HG03521 (cell line): ENCODE measurements at regions not wholly inside any gene's neighbourhood (a gene's known extent, or its start where the extent isn't known, plus 50 kb on each side); places are given as distances from the start of the nearest gene placed in this dataset.

Source experiments
- ATAC-seq: cut with Tn5 transposase; IDR thresholded peaks from one replicate; pipeline ENCODE4 v1.9.1; 2021; ENCODE audit warnings: mild to moderate bottlenecking, moderate library complexity; ENCODE audit not compliant: unreplicated experiment

DNA sequence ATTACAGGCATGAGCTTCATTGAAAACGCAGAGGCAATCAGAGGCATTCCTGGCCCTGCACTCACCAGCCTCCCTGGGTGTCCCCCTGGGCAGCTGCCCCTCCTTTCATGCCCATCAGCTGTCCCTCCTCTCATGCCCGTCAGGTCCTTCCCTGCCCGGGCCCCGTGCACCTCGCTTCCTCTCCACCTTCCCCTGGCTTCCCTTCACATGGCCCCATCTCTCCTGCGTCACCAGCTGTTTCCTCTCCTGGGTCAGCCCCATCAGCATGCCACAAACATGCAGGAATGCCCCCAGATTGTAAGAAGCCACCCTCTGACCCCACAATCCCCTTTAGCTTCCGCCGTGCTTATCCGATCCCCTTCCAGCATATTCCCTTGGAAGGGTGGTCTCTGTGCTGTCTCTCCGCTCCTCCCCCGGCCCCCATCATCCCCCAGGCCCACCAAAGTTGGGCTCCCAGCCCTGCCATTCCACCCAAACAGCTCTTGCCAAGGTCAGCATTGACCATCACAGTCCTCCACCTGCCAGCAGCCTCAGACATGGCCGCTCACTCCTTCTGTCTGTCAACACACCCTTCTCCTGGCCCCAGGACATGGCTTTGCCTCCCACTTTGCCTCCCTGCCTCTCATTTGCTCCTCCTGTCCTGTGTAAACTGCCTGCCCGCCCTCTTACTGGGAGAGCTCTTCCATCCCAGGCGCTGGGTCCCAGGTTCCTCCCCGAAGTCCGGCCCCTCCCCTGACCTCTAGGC is 98.6 kb upstream of the IER5L start:
- no peak for ATAC-seq

DNA sequence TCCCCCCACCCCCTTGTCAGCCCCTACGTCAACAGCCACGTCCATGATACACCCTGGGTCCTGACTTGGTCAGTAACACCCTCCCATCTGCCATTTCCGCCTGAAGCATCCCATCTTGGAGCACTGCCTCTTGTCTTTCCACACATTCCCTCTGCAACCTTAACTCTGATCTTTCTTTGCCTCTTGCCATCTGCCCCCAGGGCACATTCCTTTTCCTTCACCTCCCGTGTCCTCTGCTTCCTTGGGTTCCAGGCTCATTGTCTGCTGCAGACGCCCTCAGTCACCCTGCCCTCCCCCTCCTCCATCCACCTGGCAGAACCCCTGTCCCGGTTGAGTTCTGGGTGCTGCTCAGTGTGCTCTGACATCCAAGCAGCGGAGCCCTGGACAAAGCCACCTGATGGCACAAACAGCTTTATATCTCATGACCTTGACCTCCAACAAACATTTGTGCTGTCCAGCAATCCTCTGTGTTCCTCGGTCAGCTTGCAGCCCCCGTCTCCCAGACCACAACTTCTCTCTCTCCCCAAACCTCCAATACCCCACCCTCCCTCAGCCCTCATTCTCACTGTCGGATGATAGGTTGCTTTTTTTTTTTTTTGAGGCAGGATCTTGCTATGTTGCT is 97.7 kb upstream of the IER5L start:
- no peak for ATAC-seq

DNA sequence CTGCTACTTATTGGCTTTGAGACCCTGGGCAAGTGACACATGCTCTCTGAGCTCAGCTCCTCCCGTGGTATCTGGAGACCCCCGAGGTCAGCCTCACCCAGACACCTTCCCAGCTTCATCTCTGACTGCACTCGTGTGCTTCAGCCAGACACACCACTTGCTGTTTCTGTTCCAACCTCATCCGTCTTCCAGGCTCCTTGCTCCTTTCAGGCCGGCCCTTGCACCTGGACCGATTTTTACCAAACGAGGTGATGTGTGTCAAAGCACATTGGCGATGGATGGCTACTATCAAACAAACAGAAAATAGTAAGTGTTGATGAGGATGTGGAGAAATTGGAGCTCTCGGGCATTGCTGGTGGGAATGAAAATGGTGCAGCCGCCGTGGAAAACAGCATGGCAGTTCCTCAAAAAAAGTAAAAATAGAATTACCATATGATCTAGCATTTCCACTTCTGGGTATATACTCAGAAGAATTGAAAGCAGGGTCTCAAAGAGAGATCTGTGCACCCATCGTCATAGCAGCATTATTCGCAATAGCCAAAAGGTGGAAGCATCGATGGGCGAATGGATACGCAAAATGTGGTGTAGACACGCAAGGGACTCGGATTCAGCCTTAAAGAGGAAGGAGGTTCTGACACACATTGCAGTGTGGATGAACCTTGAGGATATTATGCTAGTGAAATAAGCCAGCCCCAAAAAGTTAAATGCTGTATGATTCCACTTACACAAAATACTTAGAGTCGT is 96.1 kb upstream of the IER5L start:
- no peak for ATAC-seq

DNA sequence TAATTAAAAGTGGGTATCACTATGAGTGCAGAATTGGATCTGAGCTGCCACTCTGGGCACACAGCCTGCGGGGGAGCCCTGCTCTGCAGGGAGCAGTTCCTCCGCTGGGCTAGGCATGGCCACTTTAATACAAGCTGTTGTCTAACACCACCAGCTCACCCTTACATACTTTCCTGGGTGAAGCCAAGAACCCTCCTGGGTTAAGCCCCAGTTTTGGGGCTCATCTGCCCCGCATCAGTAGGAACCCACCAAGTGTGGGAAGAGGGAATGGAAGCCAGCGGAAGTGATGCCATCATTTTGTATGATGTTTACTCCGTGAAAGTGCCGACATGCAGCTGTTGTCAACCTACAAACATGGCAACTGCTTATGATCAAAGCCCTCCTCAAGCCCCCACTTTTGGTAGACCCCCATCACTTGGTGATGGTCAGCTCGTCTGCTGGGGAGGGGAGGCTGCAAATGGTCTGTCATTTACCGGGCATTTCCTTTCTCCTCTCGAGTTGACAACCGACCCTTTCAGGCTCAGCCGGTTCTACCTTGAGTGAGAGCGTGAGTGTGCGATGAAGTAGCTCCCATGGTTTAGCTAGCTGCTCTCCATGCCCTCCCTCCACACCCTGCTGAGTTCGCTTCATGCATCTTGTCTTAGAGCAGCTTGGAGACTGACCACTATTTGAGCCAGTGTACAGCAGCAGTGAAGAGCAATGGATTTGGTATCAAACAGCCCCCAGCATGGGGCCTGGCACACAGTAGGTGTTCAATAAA is 95.3 kb upstream of the IER5L start:
- ATAC-seq, result no peak

DNA sequence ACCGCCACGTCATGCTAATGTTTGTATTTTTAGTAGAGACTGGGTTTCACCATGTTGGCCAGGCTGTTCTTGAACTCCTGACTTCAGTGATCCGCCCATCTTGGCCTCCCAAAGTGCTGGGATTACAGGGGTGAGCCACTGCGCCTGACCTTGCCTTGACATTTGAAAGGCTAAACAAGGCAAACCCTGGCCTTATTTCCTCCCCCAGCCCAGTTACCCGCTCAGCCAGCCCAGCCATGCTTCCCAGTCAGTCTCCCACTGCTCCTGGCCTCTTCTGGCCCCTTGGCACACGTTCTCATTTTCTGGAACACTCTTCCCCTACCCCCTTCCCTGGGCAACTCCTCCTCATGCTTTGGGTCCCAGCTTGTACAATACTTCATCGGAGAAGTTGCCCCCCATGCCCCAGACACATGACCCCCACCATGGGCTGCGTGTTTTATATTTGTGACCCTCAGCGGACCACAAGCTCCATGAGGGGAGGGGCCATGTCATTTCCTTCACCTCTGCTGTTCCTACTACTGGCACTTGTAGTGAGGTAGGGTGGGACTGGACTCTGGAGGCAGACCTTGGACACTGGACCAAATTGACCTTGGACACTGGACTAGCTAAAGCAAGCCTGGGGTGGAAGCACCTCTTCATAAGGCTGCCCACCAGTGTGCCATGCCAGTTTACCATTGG is 94.4 kb upstream of the IER5L start:
- no peak for ATAC-seq

DNA sequence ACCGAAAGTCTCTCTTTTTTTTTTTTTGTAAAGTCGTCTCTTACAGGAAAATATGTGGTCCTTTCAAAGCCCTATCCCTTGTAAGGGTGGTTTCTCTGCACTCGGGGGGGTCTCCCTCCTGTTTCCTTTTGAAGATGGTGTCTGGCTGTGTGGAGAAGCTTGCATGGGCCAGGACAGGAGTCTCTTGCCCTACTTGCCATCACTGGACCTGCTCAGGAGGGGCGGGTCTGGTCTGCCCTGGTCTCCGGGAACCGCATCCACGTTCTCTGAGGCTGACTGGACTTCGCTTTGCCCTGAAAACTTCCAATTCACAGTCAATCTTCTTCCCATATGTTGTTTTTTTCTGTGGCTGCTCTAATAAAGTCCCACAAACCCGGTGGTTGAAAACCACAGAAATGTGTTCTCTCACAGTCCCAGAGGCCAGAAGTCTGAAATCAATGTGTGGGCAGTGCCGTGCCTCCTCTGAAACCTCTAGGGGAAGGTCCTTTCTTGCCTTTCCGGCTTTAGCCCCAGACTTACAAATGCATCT is 92.9 kb upstream of the IER5L start:
- no peak for ATAC-seq

DNA sequence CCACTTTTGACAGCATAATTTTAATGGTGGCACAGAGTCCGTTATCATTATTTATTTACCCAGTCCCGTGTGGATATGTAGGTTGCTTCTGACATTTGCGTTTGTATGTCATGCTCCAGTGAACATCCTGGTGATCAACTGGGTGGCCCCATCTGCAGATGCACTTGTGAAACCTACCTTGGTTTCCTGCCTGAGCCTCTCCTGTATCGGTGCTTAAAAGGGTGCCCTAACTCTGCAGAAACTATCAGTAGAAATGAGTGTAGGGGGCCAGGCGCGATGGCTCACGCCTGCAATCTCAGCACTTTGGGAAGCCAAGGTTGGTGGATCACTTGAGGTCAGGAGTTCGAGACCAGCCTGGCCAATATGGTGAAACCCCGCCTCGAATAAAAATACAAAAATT is 92.1 kb upstream of the IER5L start:
- peak; percentile 59 for ATAC-seq

DNA sequence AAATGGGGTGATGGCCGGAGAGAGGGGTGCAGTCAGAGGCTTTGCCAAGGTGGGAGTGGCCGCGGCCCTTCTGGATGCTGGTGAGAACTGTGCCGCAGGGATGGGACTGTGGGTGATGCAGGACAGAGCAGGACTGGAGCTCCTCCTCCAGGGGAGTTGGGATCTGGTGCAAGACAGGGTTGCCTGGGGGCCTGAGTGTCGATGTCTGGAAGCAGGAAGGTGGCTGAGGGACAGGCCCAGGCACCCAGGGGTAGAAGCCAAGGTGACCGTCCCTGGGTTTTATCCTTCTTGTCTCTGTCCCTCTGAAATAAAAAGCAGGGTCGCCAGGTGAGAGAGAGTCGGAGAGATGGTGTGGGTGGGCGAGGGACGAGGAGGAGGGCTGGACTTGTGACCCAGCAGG is 89.1 kb upstream of the IER5L start:
- no peak for ATAC-seq

DNA sequence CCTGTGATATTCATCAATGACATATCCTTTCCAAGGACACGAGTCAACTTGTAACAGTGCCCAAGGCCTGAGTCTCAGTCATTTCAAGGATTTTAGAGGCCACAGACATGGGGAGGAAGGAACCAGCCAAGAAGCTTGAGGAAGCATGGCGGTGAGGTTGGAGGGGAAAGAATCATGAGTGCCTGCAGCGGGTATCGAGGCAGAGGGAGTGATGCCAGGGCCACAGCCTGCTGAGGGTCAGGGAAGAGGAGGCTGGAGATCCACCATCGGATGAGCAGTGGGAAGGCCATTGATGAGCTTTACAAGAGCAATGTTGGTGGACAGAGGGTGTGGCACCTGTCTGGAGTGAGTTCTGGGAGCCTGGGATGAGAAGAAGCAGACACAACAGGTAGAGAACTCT is 88.5 kb upstream of the IER5L start:
- no peak for ATAC-seq

DNA sequence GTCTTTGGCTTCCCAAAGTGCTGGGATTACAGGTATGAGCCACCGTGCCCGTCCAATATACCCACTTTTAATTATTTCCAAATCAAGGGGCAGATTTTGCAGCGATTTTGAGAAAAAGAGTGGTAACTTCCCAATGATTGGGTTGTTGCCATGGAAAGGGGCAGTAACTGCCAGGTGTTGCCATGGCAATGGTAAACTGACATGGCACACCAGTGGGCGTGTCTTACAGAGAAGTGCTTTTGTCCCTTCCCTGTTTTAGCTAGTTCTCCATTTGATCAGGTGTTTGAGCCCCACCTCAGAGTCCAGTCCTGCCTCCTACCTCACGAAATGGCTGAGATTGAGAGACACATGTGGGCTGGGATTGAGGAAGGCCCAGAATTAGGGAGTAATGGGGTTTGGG is 86.3 kb upstream of the IER5L start:
- ATAC-seq, result no peak

DNA sequence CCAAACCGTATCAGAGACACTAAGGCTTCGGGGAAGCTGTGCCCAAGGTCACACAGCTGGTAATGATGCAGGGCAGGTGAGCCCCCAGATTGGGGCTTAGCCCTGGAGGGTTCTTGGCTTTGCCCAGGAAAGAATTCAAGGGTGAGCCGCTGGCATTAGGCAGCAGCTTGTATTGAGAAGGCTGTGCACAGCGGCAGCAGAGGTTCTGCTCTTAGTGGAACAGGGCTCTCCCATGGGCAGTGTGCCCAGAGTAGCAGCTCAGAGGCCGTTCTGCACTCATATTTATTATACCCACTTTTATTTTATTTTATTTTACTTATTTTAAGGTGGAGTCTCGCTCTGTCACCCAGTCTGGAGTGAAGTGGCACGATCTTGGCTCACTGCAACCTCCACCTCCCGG is 85.8 kb upstream of the IER5L start:
- no peak for ATAC-seq

DNA sequence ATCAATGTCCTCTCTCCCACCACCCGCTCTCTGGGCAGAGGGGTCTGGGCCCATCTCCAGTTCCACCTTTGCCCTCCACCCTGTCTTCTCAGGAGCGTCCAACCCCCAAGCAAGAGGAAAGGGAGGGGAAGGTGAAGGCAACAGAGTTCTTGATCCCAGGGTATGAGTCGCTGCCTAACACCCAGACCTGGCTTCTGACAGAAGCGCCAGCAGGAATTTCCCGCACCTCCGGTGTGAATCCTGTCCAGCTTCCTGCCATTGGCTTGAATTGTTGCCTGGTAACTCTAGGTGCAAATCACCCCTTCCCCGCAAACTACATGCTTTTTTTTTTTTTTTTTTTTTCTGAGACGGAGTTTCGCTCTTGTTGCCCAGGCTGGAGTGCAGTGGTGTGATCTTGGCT is 84.2 kb upstream of the IER5L start:
- ATAC-seq, result no peak

DNA sequence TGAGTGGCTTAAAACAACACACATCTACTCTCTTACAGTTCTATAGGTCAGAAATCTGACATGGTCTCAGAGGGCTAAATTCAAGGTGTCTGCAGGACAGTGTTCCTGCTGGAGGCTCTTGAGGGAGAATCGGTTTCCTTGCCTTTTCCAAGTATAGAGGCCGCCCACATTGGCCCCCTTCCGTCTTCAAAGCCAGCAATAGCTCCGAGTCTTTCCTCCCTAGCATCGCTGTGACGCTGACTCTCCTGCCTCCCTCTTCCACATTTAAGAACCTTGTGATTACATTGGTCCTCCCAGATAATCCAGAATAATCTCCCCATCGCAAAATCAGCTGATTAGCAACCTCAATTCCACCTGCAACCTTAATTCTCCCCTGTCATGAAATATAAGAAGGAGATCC is 81.3 kb upstream of the IER5L start:
- ATAC-seq, result no peak

DNA sequence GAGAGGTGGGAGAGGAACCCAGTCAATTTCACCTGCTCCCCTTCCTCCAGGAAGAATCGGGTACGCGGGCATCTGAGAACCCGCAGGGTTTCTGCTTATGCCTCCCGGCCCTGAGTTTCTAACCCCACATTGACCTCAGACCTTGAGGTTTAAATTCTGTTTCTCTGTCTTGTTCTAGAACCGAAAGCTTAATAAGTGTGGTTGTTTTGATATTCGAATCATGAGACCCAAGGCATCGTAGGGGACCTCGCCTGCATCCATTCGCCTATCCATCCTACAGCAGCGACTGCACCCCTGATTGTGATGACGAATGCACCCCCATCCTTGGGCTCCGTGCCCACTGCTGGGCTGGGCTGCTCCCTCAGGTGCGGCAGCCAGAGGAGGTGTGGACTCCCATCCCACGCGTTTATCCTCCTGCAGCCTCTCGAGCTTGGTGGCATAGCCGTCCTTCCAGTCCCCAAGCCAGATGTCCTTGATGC is 80.8 kb upstream of the IER5L start:
- ATAC-seq, result no peak

DNA sequence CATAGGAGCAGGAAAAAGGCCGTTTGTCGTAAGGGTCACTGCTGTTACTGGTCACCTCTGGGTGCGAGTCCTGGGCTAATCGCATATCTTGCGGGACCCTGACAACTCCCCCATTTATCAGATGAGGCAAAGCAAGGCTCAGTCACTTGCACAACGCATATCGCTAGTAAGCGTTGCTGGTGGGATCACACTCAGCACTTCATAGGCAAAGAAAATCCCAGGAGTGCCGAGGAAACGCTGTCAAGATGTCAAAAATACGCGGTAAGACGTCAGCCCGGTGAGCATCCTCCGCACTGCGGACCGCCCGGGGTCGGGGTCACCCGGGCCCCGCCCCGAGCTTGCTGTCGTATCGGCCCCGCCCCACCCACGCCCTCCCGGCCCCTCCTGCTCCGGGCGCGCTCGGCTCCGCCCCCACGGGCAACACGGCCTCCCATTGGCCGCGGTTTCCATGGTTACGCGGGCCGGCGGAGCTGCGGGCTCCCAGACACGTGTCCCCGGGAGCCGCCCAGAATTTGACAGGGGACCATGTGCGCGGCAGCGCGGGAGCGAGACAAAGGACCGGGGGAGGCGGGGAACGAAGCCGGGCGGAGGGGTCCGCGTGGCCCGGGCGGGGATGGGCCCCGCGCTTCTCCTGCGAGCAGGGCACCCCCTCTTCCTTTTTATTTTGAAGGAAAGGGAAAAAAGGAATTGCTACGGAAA is 80.2 kb upstream of the IER5L start:
- no peak for ATAC-seq

DNA sequence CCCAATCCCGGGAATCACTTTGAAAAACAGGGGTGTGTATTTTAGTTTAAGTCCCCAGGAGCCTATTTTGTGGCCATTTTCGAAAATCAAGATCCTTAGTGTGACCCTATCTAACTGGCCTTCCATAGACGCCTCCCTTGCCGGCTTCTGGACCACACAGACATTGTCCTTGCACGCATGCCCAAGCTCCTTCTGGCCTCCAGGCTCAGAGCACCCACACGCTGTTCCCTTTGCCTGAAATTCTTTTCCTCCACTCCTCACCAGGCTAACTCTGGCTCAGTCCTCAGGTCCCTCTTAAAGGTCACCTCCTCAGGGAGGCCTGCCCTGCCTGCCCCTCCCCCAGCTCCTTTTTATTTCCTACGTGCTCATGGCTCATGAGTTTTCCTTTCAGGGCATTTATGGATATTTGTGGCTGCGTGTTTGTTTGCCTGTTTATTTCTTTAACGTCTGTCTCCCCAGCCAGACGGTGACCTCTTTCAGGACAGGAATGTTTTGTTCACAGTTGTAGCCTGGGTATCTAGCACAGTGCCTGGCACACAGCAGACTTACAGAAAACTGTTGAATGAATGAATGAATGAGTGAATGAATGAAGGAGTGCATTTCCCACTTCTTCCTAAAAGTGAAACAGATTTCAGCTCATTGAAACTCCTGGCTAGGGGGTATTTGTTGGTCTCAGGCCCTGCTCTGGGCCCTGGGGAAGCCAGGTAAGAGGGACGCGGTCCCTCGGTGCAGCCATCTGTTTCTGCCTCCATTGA is 79.1 kb upstream of the IER5L start:
- ATAC-seq, result no peak

DNA sequence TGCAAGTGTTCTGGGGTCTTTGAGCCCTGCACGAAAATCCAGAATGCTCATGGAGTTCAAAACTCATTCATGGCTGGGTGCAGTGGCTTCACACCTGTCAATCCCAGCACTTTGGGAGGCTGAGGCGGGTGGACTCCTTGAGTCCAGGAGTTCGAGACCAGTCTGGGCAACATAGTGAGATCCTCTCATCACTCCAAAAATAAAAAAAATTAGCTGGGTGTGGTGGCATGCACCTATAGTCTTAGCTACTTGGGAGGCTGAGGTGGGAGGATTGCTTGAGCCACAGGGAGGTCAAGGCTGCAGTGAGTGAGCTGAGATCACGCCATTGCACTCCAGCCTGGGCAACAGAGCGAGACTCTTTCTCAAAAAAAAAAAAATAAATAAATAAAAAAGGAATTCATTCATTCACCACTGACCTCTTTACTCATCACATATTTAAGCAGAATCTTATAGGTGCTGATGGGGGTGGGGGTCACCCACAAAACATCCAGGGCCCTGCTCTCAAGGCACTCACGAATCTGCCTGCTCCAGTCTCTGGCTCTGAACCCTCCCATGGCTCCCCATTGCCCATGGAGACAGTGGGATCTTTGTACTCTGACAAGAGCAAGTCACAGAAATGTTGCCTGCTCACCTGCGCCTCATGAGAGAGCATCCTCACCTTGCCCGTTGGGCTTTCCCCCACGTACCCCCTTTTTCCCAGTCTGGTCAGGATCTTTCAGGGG is 76.7 kb upstream of the IER5L start:
- ATAC-seq, result no peak

DNA sequence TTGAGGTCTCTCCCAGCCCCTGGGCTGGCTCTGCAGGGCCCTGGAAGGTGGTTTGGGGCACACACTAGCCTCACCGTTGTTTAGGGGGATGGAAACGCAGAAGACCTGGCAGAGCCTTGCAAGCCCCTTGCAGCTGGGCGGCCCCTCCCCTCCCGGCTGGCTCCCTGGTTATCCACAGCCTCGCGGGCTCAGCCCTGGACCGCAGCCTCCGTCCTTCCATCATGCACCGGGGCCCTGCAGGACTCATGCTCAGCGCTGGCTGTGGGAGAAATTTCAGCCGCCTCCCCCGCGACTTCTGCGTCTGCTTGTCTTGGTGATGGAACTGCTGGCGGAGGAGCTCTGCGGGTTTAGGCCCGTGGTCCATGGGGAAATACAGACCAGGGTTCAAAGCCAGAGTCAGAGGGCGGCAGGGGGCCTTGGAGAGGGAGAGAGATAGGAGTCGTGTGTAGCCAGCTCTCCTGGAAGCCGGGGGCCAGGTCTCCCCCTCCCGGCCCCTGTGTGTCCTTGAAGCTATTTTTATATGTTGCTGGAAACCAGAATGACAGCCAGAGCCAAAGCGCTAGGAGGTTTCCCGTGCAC is 75.8 kb upstream of the IER5L start:
- no peak for ATAC-seq
